ENCODE measurements at regions not wholly inside any gene's neighbourhood (a gene's known extent, or its start where the extent isn't known, plus 50 kb on each side); places are given as distances from the start of the nearest gene placed in this dataset.

- TF ChIP-seq CTCF (IDR thresholded peaks at IDR 0.05; ENCODE audit: low read length) (no peak), EZH2 (IDR thresholded peaks at IDR 0.05; ENCODE audit: borderline replicate concordance, low read length) (no peak)
These were observed 125.5 kb upstream of the IRF2BP2 start for GRCh38 chr1:234735476-234735875.
